ENCODE measurements at regions not wholly inside any gene's neighbourhood (a gene's known extent, or its start where the extent isn't known, plus 50 kb on each side); places are given as distances from the start of the nearest gene placed in this dataset.

GRCh38 chr12:58539295-58539694, 381.0 kb downstream of the LRIG3 start:
- DNase-seq (ENCODE audit: low read depth, low spot score) (no peak), ATAC-seq (no peak)
- Histone ChIP-seq H3K27ac (ENCODE audit: low read length) (no peak overlapping the region), H3K27me3 (ENCODE audit: control insufficient read depth, insufficient read depth, low read length) (no peaks in the 10 kb centered on the region), H3K36me3 (ENCODE audit: control insufficient read depth, insufficient read depth, low read length) (no peaks in the 10 kb centered on the region), H3K9me3 (ENCODE audit: control insufficient read depth, insufficient read depth, low read depth, low read length) (no peaks in the 10 kb centered on the region), H3K4me1 (ENCODE audit: control insufficient read depth, insufficient read depth, low read length) (no peaks in the 10 kb centered on the region), H3K4me3 (ENCODE audit: low read depth in 2 of 2, low read length in 2 of 2) (no peak overlapping the region)
- BruUV-seq (replicated peaks), result no TSS peak
- ChIA-PET POLR2A (no interaction called here), CTCF (no interaction called here)
- in situ Hi-C loops (cut with HindIII; ENCODE audit: low pct_unique_long_range_greater_than_20kb, low sequenced_read_pairs) (no loop called here), intact Hi-C loops (cut with micrococcal nuclease; ENCODE audit: unreplicated experiment) (no loop called here)
- TF ChIP-seq CTCF (IDR thresholded peaks at IDR 0.05), result no peak
- TF ChIP-seq POLR2AphosphoS5 (IDR thresholded peaks at IDR 0.05; ENCODE audit: low read depth, low read length), result no peak
- no peak for TF ChIP-seq TCF7L2 (IDR thresholded peaks at IDR 0.05; ENCODE audit: low read depth, low read length)
- TF ChIP-seq REST (IDR thresholded peaks at IDR 0.05; ENCODE audit: insufficient read depth in 1 of 2, low read depth in 2 of 2, low read length in 1 of 2), result no peak
- TF ChIP-seq SIN3A (IDR thresholded peaks at IDR 0.05; ENCODE audit: borderline replicate concordance, insufficient read depth, low read depth, low read length), result no peak

- H3K27me3 ChIP-seq (ENCODE audit: control insufficient read depth, insufficient read depth, low read length), result no peaks in the 10 kb centered on the region
- peak; percentile 98 for ATAC-seq
- ChIA-PET CTCF (interaction anchor here (0.5 kb wide), 1 partner anchor 589 kb away, joined by 3 read pairs; no protein-coding TSS in a partner anchor), POLR2A (no interaction called here)
- H3K4me3 ChIP-seq (ENCODE audit: low read depth in 2 of 2, low read length in 2 of 2), result no peak overlapping the region
- H3K36me3 ChIP-seq (ENCODE audit: control insufficient read depth, insufficient read depth, low read length), result no peaks in the 10 kb centered on the region
- in situ Hi-C loops (cut with HindIII; ENCODE audit: low pct_unique_long_range_greater_than_20kb, low sequenced_read_pairs), result no loop called here
- TF ChIP-seq CTCF (IDR thresholded peaks at IDR 0.05) (peak; percentile 89), REST (IDR thresholded peaks at IDR 0.05; ENCODE audit: insufficient read depth in 1 of 2, low read depth in 2 of 2, low read length in 1 of 2) (no peak)
- intact Hi-C loops (cut with micrococcal nuclease; ENCODE audit: unreplicated experiment), result loop anchor here (1.0 to 10.0 kb wide), 3 partner anchors 193 to 610 kb away; no protein-coding TSS in a partner anchor
- H3K27ac ChIP-seq (ENCODE audit: low read length), result no peak overlapping the region; the same call in 1 of the 2 replicates
- BruUV-seq (replicated peaks), result no TSS peak
- no peaks in the 10 kb centered on the region for H3K4me1 ChIP-seq (ENCODE audit: control insufficient read depth, insufficient read depth, low read length)
- no peaks in the 10 kb centered on the region for H3K9me3 ChIP-seq (ENCODE audit: control insufficient read depth, insufficient read depth, low read depth, low read length)
- DNase-seq (ENCODE audit: low read depth, low spot score), result peak; percentile 70
Measured at GRCh38 chr12:58540480-58541299, 379.6 kb downstream of the LRIG3 start.

Data from Panc1 (cell line).